Activated CD4-positive, alpha-beta T cell treated with anti-CD3 and anti-CD28 coated beads, Interleukin-10, Interleukin-2, amounts not matched to agents 100 ng/mL and 50 ng/mL, durations not matched to agents 16 hours and 8 hours (primary cell): ENCODE measurements at regions not wholly inside any gene's neighbourhood (a gene's known extent, or its start where the extent isn't known, plus 50 kb on each side); places are given as distances from the start of the nearest gene placed in this dataset.
A peak's percentile ranks its signal among the peaks of the same experiment; 100 is the strongest.
"Not testable (repeated sequence)": the region's sequence is repeated elsewhere in the genome, so short reads cannot be mapped to it uniquely, and the experiment has no call there.

ENCODE experiments used
- DNase-seq: peaks from one replicate; pipeline ENCODE4 v3.0.0-alpha.2; 2020

- DNase-seq, result no peak
Observed at GRCh38 chr11:119586181-119586580, 142.8 kb downstream of the NECTIN1 start.

- no peak for DNase-seq
Observed at GRCh38 chr11:119585043-119585781, 143.8 kb downstream of the NECTIN1 start.

- DNase-seq, result peak; percentile 4
Observed at GRCh38 chr11:119584193-119585042, 144.6 kb downstream of the NECTIN1 start.

GRCh38 chr11:119583585-119583984 lies 145.4 kb downstream of the NECTIN1 start:
- no peak for DNase-seq

- not testable (repeated sequence) for DNase-seq
Observed at GRCh38 chr11:119581396-119581795, 147.6 kb downstream of the NECTIN1 start.

GRCh38 chr11:119580751-119581150 lies 148.2 kb downstream of the NECTIN1 start:
- no peak for DNase-seq

GRCh38 chr11:119580081-119580480 lies 148.9 kb downstream of the NECTIN1 start:
- DNase-seq, result no peak

- no peak for DNase-seq
Observed at GRCh38 chr11:119578521-119579191, 150.3 kb downstream of the NECTIN1 start.

GRCh38 chr11:119573858-119574257 lies 150.9 kb upstream of the THY1 start:
- no peak for DNase-seq

- no peak for DNase-seq
Observed at GRCh38 chr11:119572481-119573424, 149.8 kb upstream of the THY1 start.

GRCh38 chr11:119571311-119571710 lies 148.3 kb upstream of the THY1 start:
- no peak for DNase-seq

- no peak for DNase-seq
Observed at GRCh38 chr11:119567688-119568582, 145.0 kb upstream of the THY1 start.

GRCh38 chr11:119566319-119566718 lies 143.3 kb upstream of the THY1 start:
- no peak for DNase-seq

GRCh38 chr11:119565693-119566092 lies 142.7 kb upstream of the THY1 start:
- DNase-seq, result not testable (repeated sequence)

- DNase-seq, result no peak
Observed at GRCh38 chr11:119560961-119561360, 138.0 kb upstream of the THY1 start.

GRCh38 chr11:119560291-119560690 lies 137.3 kb upstream of the THY1 start:
- DNase-seq, result no peak

GRCh38 chr11:119552106-119552485 lies 129.1 kb upstream of the THY1 start:
- DNase-seq, result no peak

GRCh38 chr11:119551420-119552105 lies 128.6 kb upstream of the THY1 start:
- DNase-seq, result no peak

GRCh38 chr11:119550053-119550752 lies 127.2 kb upstream of the THY1 start:
- DNase-seq, result no peak

GRCh38 chr11:119547511-119547910 lies 124.5 kb upstream of the THY1 start:
- no peak for DNase-seq
